ENCODE measurements at regions not wholly inside any gene's neighbourhood (a gene's known extent, or its start where the extent isn't known, plus 50 kb on each side); places are given as distances from the start of the nearest gene placed in this dataset.

GRCh38 chr13:38210928-38211596, 138.6 kb upstream of the UFM1 start:
- TF ChIP-seq CTCF (IDR thresholded peaks at IDR 0.05) (no peak), EZH2 (IDR thresholded peaks at IDR 0.05; ENCODE audit: borderline replicate concordance, insufficient read depth, low read depth, low read length, poor library complexity, severe bottlenecking) (no peak)
